ENCODE measurements at regions not wholly inside any gene's neighbourhood (a gene's known extent, or its start where the extent isn't known, plus 50 kb on each side); places are given as distances from the start of the nearest gene placed in this dataset.

GRCh38 chr4:81860111-81860510 is 388.4 kb upstream of the RASGEF1B start:
- TF ChIP-seq ZFX (IDR thresholded peaks at IDR 0.05; ENCODE audit: borderline replicate concordance): no peak
- TF ChIP-seq CTCF (IDR thresholded peaks at IDR 0.05): no peak
- no peak overlapping the region for H3K27ac ChIP-seq

- TF ChIP-seq CTCF (IDR thresholded peaks at IDR 0.05) (no peak), ZFX (IDR thresholded peaks at IDR 0.05; ENCODE audit: borderline replicate concordance) (no peak)
These were observed 382.7 kb upstream of the RASGEF1B start for GRCh38 chr4:81854406-81854805.

GRCh38 chr4:81852031-81852715 is 380.5 kb upstream of the RASGEF1B start:
- H3K27ac ChIP-seq: no peak overlapping the region
- TF ChIP-seq ZFX (IDR thresholded peaks at IDR 0.05; ENCODE audit: borderline replicate concordance) (no peak), CTCF (IDR thresholded peaks at IDR 0.05) (no peak)

More at GRCh38 chr4:81854406-81854805, 382.7 kb upstream of the RASGEF1B start:
- no peak overlapping the region for H3K27ac ChIP-seq

DNA sequence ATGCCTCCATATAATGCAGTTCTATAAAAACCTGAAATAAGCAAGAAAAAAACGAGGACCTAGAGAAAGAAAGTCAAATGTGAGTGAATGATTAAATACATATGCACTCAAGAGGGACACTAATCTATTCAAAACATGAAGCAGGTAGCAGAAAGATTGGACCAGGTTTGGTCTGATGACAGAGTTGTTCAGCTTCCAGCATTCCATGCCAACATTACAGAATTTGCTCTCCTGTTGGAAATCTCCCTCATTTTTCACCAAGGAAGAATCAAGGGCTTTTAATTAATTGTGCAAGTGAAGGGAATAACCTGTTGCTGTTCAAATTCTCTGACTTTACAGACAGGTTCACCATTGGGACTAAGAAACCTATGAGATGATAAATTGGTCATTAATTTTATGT is 379.0 kb upstream of the RASGEF1B start:
- H3K27ac ChIP-seq: no peak overlapping the region
- no peak for TF ChIP-seq CTCF (IDR thresholded peaks at IDR 0.05)
- no peak for TF ChIP-seq ZFX (IDR thresholded peaks at IDR 0.05; ENCODE audit: borderline replicate concordance)

GRCh38 chr4:81845761-81846160 is 374.1 kb upstream of the RASGEF1B start:
- no peak for TF ChIP-seq CTCF (IDR thresholded peaks at IDR 0.05)
- no peak for TF ChIP-seq ZFX (IDR thresholded peaks at IDR 0.05; ENCODE audit: borderline replicate concordance)

GRCh38 chr4:81845273-81845672 is 373.6 kb upstream of the RASGEF1B start:
- no peak for TF ChIP-seq ZFX (IDR thresholded peaks at IDR 0.05; ENCODE audit: borderline replicate concordance)
- no peak for TF ChIP-seq CTCF (IDR thresholded peaks at IDR 0.05)
- H3K27ac ChIP-seq: no peak overlapping the region

More at GRCh38 chr4:81845761-81846160, 374.1 kb upstream of the RASGEF1B start:
- no peak overlapping the region for H3K27ac ChIP-seq

- no peak for TF ChIP-seq ZFX (IDR thresholded peaks at IDR 0.05; ENCODE audit: borderline replicate concordance)
- TF ChIP-seq CTCF (IDR thresholded peaks at IDR 0.05): peak; percentile 80
- H3K27ac ChIP-seq: no peak overlapping the region
These were observed 373.0 kb upstream of the RASGEF1B start for GRCh38 chr4:81844717-81845116.

All from 22Rv1 (cell line).